Right lobe of liver (tissue), 4 donors: ENCODE measurements at regions not wholly inside any gene's neighbourhood (a gene's known extent, or its start where the extent isn't known, plus 50 kb on each side); places are given as distances from the start of the nearest gene placed in this dataset.

Experiments used
- CTCF ChIP-seq, 4 donors: fragments of 200-600 bp in 3 of 4; fragments of 450-650 bp in 1 of 4; IDR thresholded peaks; one replicate each; pipeline versions ENCODE4 v1.5.1 to v1.8.0; 2016 to 2022; ENCODE audit warnings: antibody characterized with exemption in 4 of 4, mild to moderate bottlenecking in 2 of 4
- POLR2A ChIP-seq: fragments of 450-650 bp; IDR thresholded peaks from one replicate; pipeline ENCODE4 v1.6.1; 2017; ENCODE audit warnings: antibody characterized with exemption, mild to moderate bottlenecking
- donor health status: DM: no; HTN: no; CAD: no.
- donor health status: DM: no; HTN: no; CAD: no.
- donor health status: DM: no; HTN: yes; CAD: no.

DNA sequence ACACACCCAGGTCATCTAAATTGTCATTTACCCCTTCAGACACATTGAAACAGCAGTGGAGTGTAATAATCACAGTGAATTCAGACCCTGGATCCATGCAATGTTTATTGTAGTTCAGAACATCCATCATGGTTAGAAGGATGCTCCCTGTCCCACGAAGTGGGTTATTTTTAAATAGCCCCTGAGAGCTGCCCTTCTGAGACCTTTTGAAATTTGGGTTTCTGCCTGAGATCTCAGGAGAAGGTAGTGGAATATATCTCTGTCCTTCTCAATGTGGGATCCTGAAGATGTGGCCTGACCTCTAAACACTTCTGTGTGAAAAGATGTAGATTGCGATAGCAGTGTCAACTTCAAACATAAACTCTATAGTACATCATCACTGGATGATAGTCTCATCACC lies 1080.6 kb downstream of the TMEM121 start:
- TF ChIP-seq POLR2A (no peak), CTCF (IDR thresholded peaks at IDR 0.05) (no peak)
